ENCODE measurements at regions not wholly inside any gene's neighbourhood (a gene's known extent, or its start where the extent isn't known, plus 50 kb on each side); places are given as distances from the start of the nearest gene placed in this dataset.

GRCh38 chr18:31248783-31249521 is 69.0 kb upstream of the DSG1 start:
- Histone ChIP-seq H3K9ac (ENCODE audit: control insufficient read depth, extremely low read depth, insufficient read depth, low read length) (peak overlapping the region; percentile 50), H3K9me3 (ENCODE audit: control insufficient read depth, low read depth, low read length) (no peaks in the 10 kb centered on the region), H2AFZ (ENCODE audit: control insufficient read depth, low read length) (no peak overlapping the region), H3K4me2 (ENCODE audit: control insufficient read depth, extremely low read depth, insufficient read depth, low read depth, low read length) (peak overlapping the region; percentile 61), H3K36me3 (ENCODE audit: control insufficient read depth in 2 of 2, extremely low read depth in 1 of 2, insufficient read depth in 2 of 2, low read length in 2 of 2) (no peaks in the 10 kb centered on the region), H3K27ac (ENCODE audit: control insufficient read depth, insufficient read depth, low read length) (peak overlapping the region; percentile 85), H4K20me1 (ENCODE audit: control insufficient read depth, extremely low read depth, insufficient read depth, low read length) (no peaks in the 10 kb centered on the region), H3K9me1 (ENCODE audit: control insufficient read depth, extremely low read depth, insufficient read depth, low read length) (no peaks in the 10 kb centered on the region), H3K4me1 (ENCODE audit: control insufficient read depth, extremely low read depth, insufficient read depth, low read length) (peaks cover 59% of the 10 kb centered on the region), H3K27me3 (ENCODE audit: control insufficient read depth, extremely low read depth, insufficient read depth, low read length) (no peaks in the 10 kb centered on the region), H3K4me3 (ENCODE audit: control insufficient read depth in 2 of 3, extremely low read depth in 1 of 3, insufficient read depth in 2 of 3, low read depth in 1 of 3, low read length in 3 of 3) (peak overlapping the region in 2 of 3 experiments; percentile 7 to 15), H3K79me2 (ENCODE audit: control insufficient read depth, insufficient read depth, low read length) (no peaks in the 10 kb centered on the region)
- dilution Hi-C loops (cut with MboI; ENCODE audit: extremely low pct_ligation_motif_present, low sequenced_read_pairs): no loop called here
- DNase-seq (ENCODE audit: low read depth, low spot score) (peak; percentile 69), FAIRE-seq (peak; percentile 97)
- TF ChIP-seq EZH2 (IDR thresholded peaks at IDR 0.05; ENCODE audit: low read length) (no peak), CTCF (optimal IDR thresholded peaks at IDR 0.05 in 1 of 3, IDR thresholded peaks at IDR 0.05 in 1 of 3, conservative IDR thresholded peaks at IDR 0.05 in 1 of 3; ENCODE audit: extremely low read depth in 1 of 3, insufficient read depth in 2 of 3, low read length in 3 of 3) (no peak)

GRCh38 chr18:31250902-31251301 is 67.1 kb upstream of the DSG1 start:
- dilution Hi-C loops (cut with MboI; ENCODE audit: extremely low pct_ligation_motif_present, low sequenced_read_pairs): no loop called here
- peak; percentile 48 for FAIRE-seq
- no peaks in the 10 kb centered on the region for H4K20me1 ChIP-seq (ENCODE audit: control insufficient read depth, extremely low read depth, insufficient read depth, low read length)
- H3K9me1 ChIP-seq (ENCODE audit: control insufficient read depth, extremely low read depth, insufficient read depth, low read length): no peaks in the 10 kb centered on the region
- H3K27me3 ChIP-seq (ENCODE audit: control insufficient read depth, extremely low read depth, insufficient read depth, low read length): no peaks in the 10 kb centered on the region
- H3K27ac ChIP-seq (ENCODE audit: control insufficient read depth, insufficient read depth, low read length): peak overlapping the region; percentile 47
- DNase-seq (ENCODE audit: low read depth, low spot score): no peak
- peak overlapping the region; percentile 45 for H2AFZ ChIP-seq (ENCODE audit: control insufficient read depth, low read length)
- TF ChIP-seq EZH2 (IDR thresholded peaks at IDR 0.05; ENCODE audit: low read length) (no peak), CTCF (optimal IDR thresholded peaks at IDR 0.05 in 1 of 3, IDR thresholded peaks at IDR 0.05 in 1 of 3, conservative IDR thresholded peaks at IDR 0.05 in 1 of 3; ENCODE audit: extremely low read depth in 1 of 3, insufficient read depth in 2 of 3, low read length in 3 of 3) (no peak)
- H3K9me3 ChIP-seq (ENCODE audit: control insufficient read depth, low read depth, low read length): no peaks in the 10 kb centered on the region
- no peaks in the 10 kb centered on the region for H3K36me3 ChIP-seq (ENCODE audit: control insufficient read depth in 2 of 2, extremely low read depth in 1 of 2, insufficient read depth in 2 of 2, low read length in 2 of 2)
- no peaks in the 10 kb centered on the region for H3K79me2 ChIP-seq (ENCODE audit: control insufficient read depth, insufficient read depth, low read length)
- H3K4me3 ChIP-seq (ENCODE audit: control insufficient read depth in 2 of 3, extremely low read depth in 1 of 3, insufficient read depth in 2 of 3, low read depth in 1 of 3, low read length in 3 of 3): no peak overlapping the region
- no peak overlapping the region for H3K9ac ChIP-seq (ENCODE audit: control insufficient read depth, extremely low read depth, insufficient read depth, low read length)
- peaks cover 48% of the 10 kb centered on the region for H3K4me1 ChIP-seq (ENCODE audit: control insufficient read depth, extremely low read depth, insufficient read depth, low read length)
- peak overlapping the region; percentile 28 for H3K4me2 ChIP-seq (ENCODE audit: control insufficient read depth, extremely low read depth, insufficient read depth, low read depth, low read length)
